CD4-positive, alpha-beta T cell treated with Interferon alpha-2 for 1 hour (primary cell): ENCODE measurements at regions not wholly inside any gene's neighbourhood (a gene's known extent, or its start where the extent isn't known, plus 50 kb on each side); places are given as distances from the start of the nearest gene placed in this dataset.
A peak's percentile ranks its signal among the peaks of the same experiment; 100 is the strongest.

ENCODE experiments used
- DNase-seq, 2 donors: peaks; one replicate each; pipeline ENCODE4 v3.0.0-alpha.2; 2020 to 2022

GRCh38 chr15:38648121-38648843 is 83.7 kb upstream of the RASGRP1 start:
- DNase-seq, result no peak

- DNase-seq, result no peak
These were observed 85.8 kb upstream of the RASGRP1 start for GRCh38 chr15:38650384-38650783.

- no peak for DNase-seq
These were observed 86.3 kb upstream of the RASGRP1 start for GRCh38 chr15:38650936-38651327.

- peak; percentile 69 to 79 for DNase-seq
These were observed 86.9 kb upstream of the RASGRP1 start for GRCh38 chr15:38651328-38652038.

GRCh38 chr15:38652183-38652794 is 87.7 kb upstream of the RASGRP1 start:
- no peak for DNase-seq

- DNase-seq, result peak; percentile 77 to 90
These were observed 88.4 kb upstream of the RASGRP1 start for GRCh38 chr15:38652998-38653397.

GRCh38 chr15:38658431-38658830 is 93.8 kb upstream of the RASGRP1 start:
- no peak for DNase-seq

GRCh38 chr15:38660738-38661137 is 96.1 kb upstream of the RASGRP1 start:
- peak in 1 of 2 donors; percentile 41 for DNase-seq

GRCh38 chr15:38662033-38662802 is 97.6 kb upstream of the RASGRP1 start:
- DNase-seq, result no peak

- DNase-seq, result no peak
These were observed 98.2 kb upstream of the RASGRP1 start for GRCh38 chr15:38662805-38663204.

GRCh38 chr15:38665586-38666305 is 101.1 kb upstream of the RASGRP1 start:
- no peak for DNase-seq

GRCh38 chr15:38666865-38667510 is 102.4 kb upstream of the RASGRP1 start:
- DNase-seq, result no peak

GRCh38 chr15:38667890-38668850 is 103.6 kb upstream of the RASGRP1 start:
- no peak for DNase-seq

GRCh38 chr15:38668898-38669391 is 104.3 kb upstream of the RASGRP1 start:
- no peak for DNase-seq

- peak; percentile 85 to 89 for DNase-seq
These were observed 105.8 kb upstream of the RASGRP1 start for GRCh38 chr15:38670128-38671005.

GRCh38 chr15:38671006-38671387 is 106.4 kb upstream of the RASGRP1 start:
- peak in 1 of 2 donors; percentile 37 for DNase-seq

- peak; percentile 79 to 85 for DNase-seq
These were observed 107.2 kb upstream of the RASGRP1 start for GRCh38 chr15:38671675-38672254.

- DNase-seq, result peak in 1 of 2 donors; percentile 29
These were observed 107.7 kb upstream of the RASGRP1 start for GRCh38 chr15:38672273-38672672.
